Tibial nerve (tissue), 4 donors: ENCODE measurements at regions not wholly inside any gene's neighbourhood (a gene's known extent, or its start where the extent isn't known, plus 50 kb on each side); places are given as distances from the start of the nearest gene placed in this dataset.

ENCODE experiments used
- DNase-seq, 2 donors: peaks; one replicate each; pipeline ENCODE4 v3.0.0-alpha.2; 2019; ENCODE audit warnings: low spot score in 2 of 2
- H3K27ac ChIP-seq, 4 donors: fragments of 200-600 bp; sonication (generic) in 3 of 4; one replicate each; pipeline ENCODE4 v1.5.1; 2017 to 2019; ENCODE audit warnings: mild to moderate bottlenecking in 1 of 4
- H3K27me3 ChIP-seq, 2 donors: fragments of 200-600 bp; sonication (generic) in 1 of 2; one replicate each; pipeline versions ENCODE4 v1.5.1 to v1.6.0; 2017 to 2019
- H3K36me3 ChIP-seq, 3 donors: fragments of 200-600 bp; sonication (generic); one replicate each; pipeline ENCODE4 v1.5.1; 2018 to 2019
- H3K4me1 ChIP-seq, 4 donors: fragments of 200-600 bp; sonication (generic) in 3 of 4; one replicate each; pipeline ENCODE4 v1.5.1; 2017 to 2019
- H3K4me3 ChIP-seq, 4 donors: fragments of 200-600 bp; sonication (generic) in 3 of 4; one replicate each; pipeline ENCODE4 v1.5.1; 2017 to 2019; ENCODE audit warnings: mild to moderate bottlenecking in 1 of 4, moderate library complexity in 1 of 4
- H3K9me3 ChIP-seq, 4 donors: fragments of 200-600 bp; sonication (generic) in 3 of 4; one replicate each; pipeline ENCODE4 v1.5.1; 2017 to 2019
- CTCF ChIP-seq, 5 experiments: fragments of 200-600 bp in 3 of 5; fragments of 450-650 bp in 2 of 5; sonication (generic) in 3 of 5; IDR thresholded peaks; one replicate each; pipeline ENCODE4 v1.5.1; 2016 to 2019; ENCODE audit warnings: antibody characterized with exemption in 5 of 5, mild to moderate bottlenecking in 3 of 5, moderate library complexity in 2 of 5
- EP300 ChIP-seq, 2 donors: sonication (generic); formaldehyde crosslinking; IDR thresholded peaks; one replicate each; pipeline ENCODE4 v1.6.1; 2017; ENCODE audit warnings: antibody characterized with exemption in 2 of 2, mild to moderate bottlenecking in 1 of 2
- POLR2A ChIP-seq, 2 donors: fragments of 450-650 bp; IDR thresholded peaks; one replicate each; pipeline ENCODE4 v1.6.1; 2017; ENCODE audit warnings: antibody characterized with exemption in 2 of 2, mild to moderate bottlenecking in 2 of 2, moderate library complexity in 2 of 2
- WGBS, 2 donors: methylation state at CpG; one replicate each; pipeline ENCODE4 v1.1.5; 2018; 5-methylcytosine and 5-hydroxymethylcytosine counted together

GRCh38 chr2:175490360-175490791 is 308.9 kb upstream of the ATP5MC3 start:
- WGBS, 2 donors, result 56 to 68% methylated on average over 4 of the region's 4 CpGs
- no peaks in the 10 kb centered on the region for H3K36me3 ChIP-seq
- no peak overlapping the region for H3K4me3 ChIP-seq
- H3K27ac ChIP-seq, result no peak overlapping the region
- TF ChIP-seq EP300 (IDR thresholded peaks at IDR 0.05), result no peak
- H3K4me1 ChIP-seq, result no peaks in the 10 kb centered on the region
- DNase-seq, result no peak
- H3K9me3 ChIP-seq, result peaks cover 0 to 4% (median 0%) of the 10 kb centered on the region in 4 donors
- no peaks in the 10 kb centered on the region for H3K27me3 ChIP-seq

- TF ChIP-seq EP300 (IDR thresholded peaks at IDR 0.05) (no peak), POLR2A (IDR thresholded peaks at IDR 0.05) (no peak), CTCF (IDR thresholded peaks at IDR 0.05) (no peak)
- H3K27me3 ChIP-seq, result no peaks in the 10 kb centered on the region
- no peaks in the 10 kb centered on the region for H3K36me3 ChIP-seq
- no peak for DNase-seq
- WGBS, 2 donors, result 78 to 82% methylated on average over 8 of the region's 8 CpGs
- H3K4me1 ChIP-seq, result no peaks in the 10 kb centered on the region
- H3K27ac ChIP-seq, result no peak overlapping the region
- no peak overlapping the region for H3K4me3 ChIP-seq
- H3K9me3 ChIP-seq, result no peaks in the 10 kb centered on the region
These were observed 296.7 kb upstream of the ATP5MC3 start for GRCh38 chr2:175478096-175478768.

GRCh38 chr2:175476948-175477347 is 295.4 kb upstream of the ATP5MC3 start:
- no peak for DNase-seq
- H3K36me3 ChIP-seq, result no peaks in the 10 kb centered on the region
- 67 to 69% methylated on average over 8 of the region's 8 CpGs for WGBS, 2 donors
- H3K4me1 ChIP-seq, result no peaks in the 10 kb centered on the region
- no peak overlapping the region for H3K27ac ChIP-seq
- H3K9me3 ChIP-seq, result no peaks in the 10 kb centered on the region
- H3K27me3 ChIP-seq, result no peaks in the 10 kb centered on the region
- no peak overlapping the region for H3K4me3 ChIP-seq
- TF ChIP-seq POLR2A (IDR thresholded peaks at IDR 0.05) (no peak), CTCF (IDR thresholded peaks at IDR 0.05) (no peak), EP300 (IDR thresholded peaks at IDR 0.05) (no peak)

- WGBS, 2 donors, result 45% methylated on average over 1 of the region's 1 CpG
- H3K4me3 ChIP-seq, result no peak overlapping the region
- no peaks in the 10 kb centered on the region for H3K4me1 ChIP-seq
- H3K27ac ChIP-seq, result no peak overlapping the region
- no peak for TF ChIP-seq CTCF (IDR thresholded peaks at IDR 0.05)
- no peak for TF ChIP-seq EP300 (IDR thresholded peaks at IDR 0.05)
- no peak for TF ChIP-seq POLR2A (IDR thresholded peaks at IDR 0.05)
- no peaks in the 10 kb centered on the region for H3K27me3 ChIP-seq
- no peak for DNase-seq
- no peaks in the 10 kb centered on the region for H3K9me3 ChIP-seq
- H3K36me3 ChIP-seq, result no peaks in the 10 kb centered on the region
These were observed 294.9 kb upstream of the ATP5MC3 start for GRCh38 chr2:175476374-175476773.

- Histone ChIP-seq H3K4me1 (no peaks in the 10 kb centered on the region), H3K4me3 (no peak overlapping the region), H3K9me3 (no peaks in the 10 kb centered on the region), H3K36me3 (no peaks in the 10 kb centered on the region), H3K27ac (no peak overlapping the region), H3K27me3 (no peaks in the 10 kb centered on the region)
- WGBS, 2 donors, result 66 to 70% methylated on average over 6 of the region's 6 CpGs
- DNase-seq, result no peak
- TF ChIP-seq POLR2A (IDR thresholded peaks at IDR 0.05) (no peak), CTCF (IDR thresholded peaks at IDR 0.05) (no peak), EP300 (IDR thresholded peaks at IDR 0.05) (no peak)
These were observed 293.6 kb upstream of the ATP5MC3 start for GRCh38 chr2:175475130-175475529.
